Vagina (tissue), 2 donors: ENCODE measurements at regions not wholly inside any gene's neighbourhood (a gene's known extent, or its start where the extent isn't known, plus 50 kb on each side); places are given as distances from the start of the nearest gene placed in this dataset.

Experiments used
- CTCF ChIP-seq, 3 experiments: fragments of 450-650 bp in 2 of 3; fragments of 200-600 bp in 1 of 3; sonication (generic) in 1 of 3; IDR thresholded peaks; one replicate each; pipeline ENCODE4 v1.5.1; 2017 to 2019; ENCODE audit warnings: antibody characterized with exemption in 3 of 3, mild to moderate bottlenecking in 2 of 3, moderate library complexity in 2 of 3
- POLR2AphosphoS5 ChIP-seq, 2 donors: sonication (generic); formaldehyde crosslinking; IDR thresholded peaks; one replicate each; pipeline ENCODE4 v1.9.0; 2017; ENCODE audit warnings: antibody characterized with exemption in 2 of 2, mild to moderate bottlenecking in 2 of 2, low read depth in 1 of 2; ENCODE audit not compliant: insufficient read depth in 1 of 2

- no peak for TF ChIP-seq CTCF (IDR thresholded peaks at IDR 0.05)
- no peak for TF ChIP-seq POLR2AphosphoS5 (IDR thresholded peaks at IDR 0.05; ENCODE audit: insufficient read depth in 1 of 2, low read depth in 1 of 2)
These were observed 160.6 kb upstream of the SPRY2 start for GRCh38 chr13:80501556-80501955.
